Neutrophil (primary cell): ENCODE measurements at regions not wholly inside any gene's neighbourhood (a gene's known extent, or its start where the extent isn't known, plus 50 kb on each side); places are given as distances from the start of the nearest gene placed in this dataset.

Source experiments
- H3K27ac ChIP-seq: fragments of 200-600 bp; sonication (generic); 2 replicates; pipeline ENCODE4 v1.5.1; 2016; ENCODE audit warnings: mild to moderate bottlenecking, moderate library complexity
- H3K27me3 ChIP-seq: fragments of 200-600 bp; sonication (generic); 2 replicates; pipeline ENCODE4 v1.6.0; 2016; ENCODE audit warnings: mild to moderate bottlenecking
- H3K36me3 ChIP-seq: fragments of 200-600 bp; sonication (generic); 2 replicates; pipeline ENCODE4 v1.5.1; 2017
- H3K4me1 ChIP-seq, 2 experiments: fragments of 200-600 bp in 1 of 2; sonication (generic) in 1 of 2; 1 replicate in 1 of 2; 2 replicates in 1 of 2; pipeline versions ENCODE4 v1.5.1 to v1.6.1; 2013 to 2016; ENCODE audit warnings: low read depth in 1 of 2, low read length in 1 of 2, mild to moderate bottlenecking in 1 of 2, moderate library complexity in 1 of 2; ENCODE audit not compliant: control insufficient read depth in 1 of 2, insufficient read depth in 1 of 2
- H3K4me3 ChIP-seq, 2 experiments: fragments of 200-600 bp in 1 of 2; sonication (generic) in 1 of 2; 1 replicate in 1 of 2; 2 replicates in 1 of 2; pipeline ENCODE4 v1.5.1; 2013 to 2016; ENCODE audit warnings: low read depth in 1 of 2, low read length in 1 of 2, mild to moderate bottlenecking in 1 of 2, moderate library complexity in 1 of 2
- H3K9me3 ChIP-seq: fragments of 200-600 bp; sonication (generic); 2 replicates; pipeline ENCODE4 v1.5.1; 2016
- CTCF ChIP-seq: fragments of 200-600 bp; sonication (generic); IDR thresholded peaks from 2 replicates; pipeline ENCODE4 v1.5.1; 2016; ENCODE audit warnings: antibody characterized with exemption

- no peak for TF ChIP-seq CTCF
- H3K27me3 ChIP-seq: no peaks in the 10 kb centered on the region
These were observed 710.3 kb downstream of the AACS start for GRCh38 chr12:125775507-125775906.

GRCh38 chr12:125776212-125776611, 711.0 kb downstream of the AACS start:
- no peak overlapping the region for H3K27ac ChIP-seq
- H3K4me1 ChIP-seq: no peaks in the 10 kb centered on the region
- H3K36me3 ChIP-seq: no peaks in the 10 kb centered on the region
- no peak for TF ChIP-seq CTCF
- H3K9me3 ChIP-seq: no peaks in the 10 kb centered on the region
- no peak overlapping the region for H3K4me3 ChIP-seq
- no peaks in the 10 kb centered on the region for H3K27me3 ChIP-seq

More at GRCh38 chr12:125775507-125775906, 710.3 kb downstream of the AACS start:
- Histone ChIP-seq H3K36me3 (no peaks in the 10 kb centered on the region), H3K9me3 (no peaks in the 10 kb centered on the region), H3K27ac (no peak overlapping the region), H3K4me1 (no peaks in the 10 kb centered on the region), H3K4me3 (no peak overlapping the region)

GRCh38 chr12:125786143-125786542, 720.9 kb downstream of the AACS start:
- Histone ChIP-seq H3K4me3 (no peak overlapping the region), H3K36me3 (no peaks in the 10 kb centered on the region), H3K4me1 (no peaks in the 10 kb centered on the region), H3K27ac (no peak overlapping the region), H3K27me3 (no peaks in the 10 kb centered on the region), H3K9me3 (no peaks in the 10 kb centered on the region)
- TF ChIP-seq CTCF: no peak

GRCh38 chr12:125794401-125794800, 729.2 kb downstream of the AACS start:
- H3K36me3 ChIP-seq: no peaks in the 10 kb centered on the region
- no peaks in the 10 kb centered on the region for H3K27me3 ChIP-seq
- H3K4me3 ChIP-seq: no peak overlapping the region
- H3K4me1 ChIP-seq: no peaks in the 10 kb centered on the region
- TF ChIP-seq CTCF: no peak
- no peak overlapping the region for H3K27ac ChIP-seq
- no peaks in the 10 kb centered on the region for H3K9me3 ChIP-seq

- H3K4me1 ChIP-seq: no peaks in the 10 kb centered on the region
- TF ChIP-seq CTCF: no peak
- H3K9me3 ChIP-seq: no peaks in the 10 kb centered on the region
- no peaks in the 10 kb centered on the region for H3K36me3 ChIP-seq
- H3K27ac ChIP-seq: no peak overlapping the region
- no peaks in the 10 kb centered on the region for H3K27me3 ChIP-seq
- no peak overlapping the region for H3K4me3 ChIP-seq
These were observed 732.4 kb downstream of the AACS start for GRCh38 chr12:125797421-125798175.
